ENCODE measurements at regions not wholly inside any gene's neighbourhood (a gene's known extent, or its start where the extent isn't known, plus 50 kb on each side); places are given as distances from the start of the nearest gene placed in this dataset.

DNA sequence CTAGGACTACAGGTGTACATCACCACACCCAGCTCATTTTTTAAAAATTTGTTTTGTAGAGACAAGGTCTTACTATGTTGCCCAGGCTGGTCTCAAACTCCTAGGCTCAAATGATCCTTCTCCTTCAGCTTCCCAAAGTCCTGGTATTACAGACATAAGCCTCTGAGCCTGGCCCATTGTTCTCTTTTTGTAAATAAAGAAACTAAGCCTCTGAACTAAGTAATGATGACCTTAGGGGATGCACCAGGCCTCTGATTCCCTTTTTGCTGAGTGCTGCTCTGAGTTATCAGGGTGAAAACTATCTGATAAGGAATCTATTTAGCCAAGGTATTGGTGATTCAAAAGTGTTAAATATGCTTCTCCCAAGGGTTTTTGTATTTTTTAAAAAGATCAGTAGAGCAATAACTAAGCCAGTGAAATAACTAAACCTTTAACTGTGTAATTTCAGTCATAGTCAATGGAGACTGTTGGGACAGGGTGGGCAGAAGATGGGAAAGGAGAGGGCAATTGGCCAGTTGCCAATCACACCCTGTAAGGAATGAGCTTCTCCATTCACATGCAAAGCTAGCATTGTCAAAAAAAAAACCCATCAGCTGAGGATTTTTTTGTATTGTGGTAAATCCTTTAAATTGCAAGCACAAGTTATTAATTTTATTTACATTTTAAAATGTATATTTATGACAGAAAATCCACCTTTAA is 194.8 kb upstream of the PFN2 start:
- Mint-ChIP-seq H3K9me3 (no peaks in the 10 kb centered on the region), H3K27me3 (peaks cover 17% of the 10 kb centered on the region), H3K4me3 (no peak overlapping the region), H3K36me3 (ENCODE audit: low read depth) (no peaks in the 10 kb centered on the region), H3K4me1 (ENCODE audit: low read depth) (no peaks in the 10 kb centered on the region), H3K27ac (no peak overlapping the region)
- ChIA-PET CTCF (no interaction called here), POLR2A (no interaction called here)
- no peaks in the 10 kb centered on the region for H3K4me1 ChIP-seq (ENCODE audit: insufficient read depth, low read length)
- H3K36me3 ChIP-seq (ENCODE audit: insufficient read depth, low read length) = no peaks in the 10 kb centered on the region
- no peak for DNase-seq
- no peaks in the 10 kb centered on the region for H3K9me3 ChIP-seq (ENCODE audit: control insufficient read depth in 1 of 2, insufficient read depth in 1 of 2, low read length in 2 of 2)
- ATAC-seq (ENCODE audit: poor library complexity) = no peak
- H3K4me3 ChIP-seq (ENCODE audit: low read length) = no peak overlapping the region
- no peaks in the 10 kb centered on the region for H3K27me3 ChIP-seq (ENCODE audit: control insufficient read depth in 1 of 2, insufficient read depth in 2 of 2, low read length in 2 of 2)
- TF ChIP-seq, protein P1, sequence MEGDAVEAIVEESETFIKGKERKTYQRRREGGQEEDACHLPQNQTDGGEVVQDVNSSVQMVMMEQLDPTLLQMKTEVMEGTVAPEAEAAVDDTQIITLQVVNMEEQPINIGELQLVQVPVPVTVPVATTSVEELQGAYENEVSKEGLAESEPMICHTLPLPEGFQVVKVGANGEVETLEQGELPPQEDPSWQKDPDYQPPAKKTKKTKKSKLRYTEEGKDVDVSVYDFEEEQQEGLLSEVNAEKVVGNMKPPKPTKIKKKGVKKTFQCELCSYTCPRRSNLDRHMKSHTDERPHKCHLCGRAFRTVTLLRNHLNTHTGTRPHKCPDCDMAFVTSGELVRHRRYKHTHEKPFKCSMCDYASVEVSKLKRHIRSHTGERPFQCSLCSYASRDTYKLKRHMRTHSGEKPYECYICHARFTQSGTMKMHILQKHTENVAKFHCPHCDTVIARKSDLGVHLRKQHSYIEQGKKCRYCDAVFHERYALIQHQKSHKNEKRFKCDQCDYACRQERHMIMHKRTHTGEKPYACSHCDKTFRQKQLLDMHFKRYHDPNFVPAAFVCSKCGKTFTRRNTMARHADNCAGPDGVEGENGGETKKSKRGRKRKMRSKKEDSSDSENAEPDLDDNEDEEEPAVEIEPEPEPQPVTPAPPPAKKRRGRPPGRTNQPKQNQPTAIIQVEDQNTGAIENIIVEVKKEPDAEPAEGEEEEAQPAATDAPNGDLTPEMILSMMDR (IDR thresholded peaks at IDR 0.05) = no peak
- intact Hi-C loops (cut with DNase I, micrococcal nuclease) = no loop called here
- no peak overlapping the region for H3K27ac ChIP-seq (ENCODE audit: low read depth in 1 of 2, low read length in 2 of 2)

DNA sequence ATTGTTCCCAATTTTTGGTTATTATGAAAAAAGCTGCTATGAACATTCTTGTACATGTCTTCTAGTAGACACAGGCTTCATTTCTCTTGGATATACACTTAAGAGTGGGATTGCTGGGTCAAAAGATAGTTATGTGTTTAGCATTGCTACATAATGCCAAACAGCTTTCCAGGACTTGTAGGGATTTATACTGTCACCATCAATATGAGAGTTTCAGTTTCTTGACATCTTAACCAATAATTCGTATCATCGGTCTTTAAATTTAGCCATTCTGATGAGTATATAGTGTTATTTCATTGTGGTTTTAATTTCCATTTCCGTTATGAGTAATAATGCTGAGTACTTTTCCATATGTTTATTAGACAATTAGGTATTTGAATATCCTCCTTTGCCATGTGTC is 190.3 kb upstream of the PFN2 start:
- ChIA-PET POLR2A (no interaction called here), CTCF (no interaction called here)
- no peak for DNase-seq
- H3K4me1 Mint-ChIP-seq (ENCODE audit: low read depth) = no peaks in the 10 kb centered on the region
- TF ChIP-seq, protein P1 (IDR thresholded peaks at IDR 0.05) = no peak
- ATAC-seq (ENCODE audit: poor library complexity) = no peak
- Histone ChIP-seq H3K27ac (ENCODE audit: low read depth in 1 of 2, low read length in 2 of 2) (no peak overlapping the region), H3K4me1 (ENCODE audit: insufficient read depth, low read length) (no peaks in the 10 kb centered on the region), H3K9me3 (ENCODE audit: control insufficient read depth in 1 of 2, insufficient read depth in 1 of 2, low read length in 2 of 2) (no peaks in the 10 kb centered on the region), H3K27me3 (ENCODE audit: control insufficient read depth in 1 of 2, insufficient read depth in 2 of 2, low read length in 2 of 2) (no peaks in the 10 kb centered on the region), H3K36me3 (ENCODE audit: insufficient read depth, low read length) (no peaks in the 10 kb centered on the region), H3K4me3 (ENCODE audit: low read length) (no peak overlapping the region)
- H3K4me3 Mint-ChIP-seq = no peak overlapping the region
- intact Hi-C loops (cut with DNase I, micrococcal nuclease) = no loop called here
- H3K36me3 Mint-ChIP-seq (ENCODE audit: low read depth) = no peaks in the 10 kb centered on the region
- peaks cover 8% of the 10 kb centered on the region for H3K27me3 Mint-ChIP-seq
- H3K27ac Mint-ChIP-seq = no peak overlapping the region
- H3K9me3 Mint-ChIP-seq = no peaks in the 10 kb centered on the region

DNA sequence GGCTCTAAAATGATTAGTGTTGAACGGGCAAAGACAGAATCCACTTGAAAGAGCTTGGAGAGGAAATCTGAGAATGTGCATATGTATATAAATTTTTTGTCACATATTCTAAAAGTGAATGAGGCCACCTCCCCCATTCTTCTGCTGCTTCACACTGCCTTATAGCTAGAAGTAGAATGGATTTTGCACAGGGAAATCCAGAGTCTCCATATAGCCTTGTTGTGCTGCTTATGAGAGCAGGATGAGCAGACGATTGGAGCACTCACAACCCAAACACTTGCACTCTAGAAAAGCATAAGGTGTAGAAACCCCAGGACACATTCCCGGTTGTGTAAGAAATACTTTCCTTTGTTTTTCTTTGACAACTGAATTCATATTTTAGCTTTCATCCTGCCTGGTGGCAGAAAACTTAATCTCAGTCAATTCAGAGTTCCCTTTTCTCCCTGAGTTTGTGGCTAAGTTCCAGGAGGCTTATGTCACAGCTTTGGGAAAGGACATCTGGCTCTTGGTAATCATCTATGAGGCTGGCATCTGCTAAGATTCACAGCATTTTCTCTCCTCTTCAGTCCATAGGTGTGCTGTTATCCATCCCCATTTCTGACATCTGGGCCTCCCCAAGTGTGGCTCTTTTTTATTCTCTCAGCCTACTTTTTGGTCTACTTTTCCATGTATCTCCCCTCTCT is 188.4 kb upstream of the PFN2 start:
- Histone ChIP-seq H3K36me3 (ENCODE audit: insufficient read depth, low read length) (no peaks in the 10 kb centered on the region), H3K27ac (ENCODE audit: low read depth in 1 of 2, low read length in 2 of 2) (no peak overlapping the region), H3K9me3 (ENCODE audit: control insufficient read depth in 1 of 2, insufficient read depth in 1 of 2, low read length in 2 of 2) (no peaks in the 10 kb centered on the region), H3K27me3 (ENCODE audit: control insufficient read depth in 1 of 2, insufficient read depth in 2 of 2, low read length in 2 of 2) (no peaks in the 10 kb centered on the region), H3K4me1 (ENCODE audit: insufficient read depth, low read length) (no peaks in the 10 kb centered on the region), H3K4me3 (ENCODE audit: low read length) (no peak overlapping the region)
- intact Hi-C loops (cut with DNase I, micrococcal nuclease) = no loop called here
- Mint-ChIP-seq H3K4me3 (no peak overlapping the region), H3K36me3 (ENCODE audit: low read depth) (no peaks in the 10 kb centered on the region), H3K27ac (no peak overlapping the region), H3K27me3 (peaks cover 5% of the 10 kb centered on the region), H3K4me1 (ENCODE audit: low read depth) (no peaks in the 10 kb centered on the region), H3K9me3 (no peaks in the 10 kb centered on the region)
- DNase-seq (no peak), ATAC-seq (ENCODE audit: poor library complexity) (no peak)
- CTCF ChIA-PET = no interaction called here
- TF ChIP-seq, protein P1 (IDR thresholded peaks at IDR 0.05) = no peak
- POLR2A ChIA-PET = no interaction called here
